DND-41 (cell line): ENCODE measurements at regions not wholly inside any gene's neighbourhood (a gene's known extent, or its start where the extent isn't known, plus 50 kb on each side); places are given as distances from the start of the nearest gene placed in this dataset.

Experiments used
- ATAC-seq: fragments of 200-7000 bp; cut with Tn5 transposase; 3 replicates; pipeline ENCODE4 v1.9.1; 2021; ENCODE audit warnings: low read depth; ENCODE audit not compliant: insufficient read depth
- DNase-seq: peaks from one replicate; pipeline ENCODE4 v3.0.0-alpha.2; 2020
- H2AFZ ChIP-seq: 2 replicates; pipeline ENCODE4 v1.6.0; 2012; ENCODE audit warnings: low read depth, low read length
- H3K27ac ChIP-seq: 2 replicates; pipeline ENCODE4 v1.5.1; 2012; ENCODE audit warnings: low read length, inconsistent platforms
- H3K27me3 ChIP-seq: fragments of 200-600 bp; sonication (generic); 2 replicates; pipeline ENCODE4 v1.6.0; 2012; ENCODE audit warnings: low read length, mild to moderate bottlenecking, inconsistent platforms; ENCODE audit not compliant: insufficient read depth, poor library complexity
- H3K36me3 ChIP-seq: 2 replicates; pipeline ENCODE4 v1.5.1; 2012; ENCODE audit warnings: low read length, inconsistent platforms; ENCODE audit not compliant: insufficient read depth
- H3K4me1 ChIP-seq: 2 replicates; pipeline ENCODE4 v1.5.1; 2012; ENCODE audit warnings: mild to moderate bottlenecking, low read length; ENCODE audit not compliant: insufficient read depth
- H3K4me2 ChIP-seq: 2 replicates; pipeline ENCODE4 v1.6.0; 2012; ENCODE audit warnings: mild to moderate bottlenecking, moderate library complexity, low read length, inconsistent platforms; ENCODE audit not compliant: insufficient read depth
- H3K4me3 ChIP-seq, 2 experiments: fragments of 200-600 bp in 1 of 2; shearing (Covaris generic) in 1 of 2; 2 replicates each; pipeline ENCODE4 v1.5.1; 2012 to 2016; ENCODE audit warnings: inconsistent platforms in 2 of 2, low read length in 2 of 2, mild to moderate bottlenecking in 2 of 2, low read depth in 1 of 2, moderate library complexity in 1 of 2
- H3K79me2 ChIP-seq: 2 replicates; pipeline ENCODE4 v1.6.0; 2012; ENCODE audit warnings: low read length, inconsistent platforms; ENCODE audit not compliant: insufficient read depth
- H3K9ac ChIP-seq: 2 replicates; pipeline ENCODE4 v1.6.0; 2012; ENCODE audit warnings: low read depth, mild to moderate bottlenecking, inconsistent platforms, low read length, moderate library complexity
- H3K9me3 ChIP-seq: 2 replicates; pipeline ENCODE4 v1.5.1; 2012; ENCODE audit warnings: low read length, moderate library complexity, mild to moderate bottlenecking, inconsistent platforms; ENCODE audit not compliant: insufficient read depth, severe bottlenecking
- H4K20me1 ChIP-seq: 2 replicates; pipeline ENCODE4 v1.6.0; 2012; ENCODE audit warnings: low read length; ENCODE audit not compliant: insufficient read depth
- EZH2 ChIP-seq: IDR thresholded peaks from 3 replicates; pipeline ENCODE4 v1.6.1; 2012; ENCODE audit warnings: borderline replicate concordance, low read depth, mild to moderate bottlenecking, moderate library complexity, low read length, inconsistent platforms; ENCODE audit not compliant: severe bottlenecking
- TF ChIP-seq, protein P1 (sequence below): IDR thresholded peaks from 2 replicates; pipeline ENCODE4 v1.5.1; 2012; ENCODE audit warnings: borderline replicate concordance, low read length, moderate library complexity, mild to moderate bottlenecking; ENCODE audit not compliant: poor library complexity, severe bottlenecking; ENCODE audit errors: extremely low read depth

DNA sequence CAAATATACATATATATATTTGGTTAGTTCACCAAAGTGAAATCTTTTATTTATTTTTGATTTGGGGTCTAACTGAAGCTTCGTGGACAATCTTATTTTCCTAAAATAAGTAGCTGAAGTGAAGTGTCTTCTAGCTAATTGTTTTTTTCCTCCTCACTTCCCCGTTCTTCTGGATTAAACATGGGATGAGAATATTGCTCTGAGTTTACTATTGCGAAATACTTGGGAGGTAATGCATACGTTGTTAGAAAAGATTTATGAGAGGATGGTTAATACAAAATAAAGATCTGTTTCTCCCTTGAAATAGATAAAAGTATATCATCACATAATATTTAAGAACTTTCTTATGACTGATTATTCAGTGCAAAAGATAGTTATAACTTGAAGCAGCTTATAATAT is 228.3 kb upstream of the TPK1 start:
- Histone ChIP-seq H3K9ac (no peak overlapping the region), H3K27ac (no peak overlapping the region), H3K79me2 (no peaks in the 10 kb centered on the region), H3K27me3 (no peaks in the 10 kb centered on the region), H3K4me3 (no peak overlapping the region), H3K4me1 (no peaks in the 10 kb centered on the region), H3K4me2 (no peak overlapping the region), H2AFZ (no peak overlapping the region), H3K36me3 (no peaks in the 10 kb centered on the region), H3K9me3 (no peaks in the 10 kb centered on the region), H4K20me1 (no peaks in the 10 kb centered on the region)
- no peak for DNase-seq
- no peak for ATAC-seq
- TF ChIP-seq, protein P1, sequence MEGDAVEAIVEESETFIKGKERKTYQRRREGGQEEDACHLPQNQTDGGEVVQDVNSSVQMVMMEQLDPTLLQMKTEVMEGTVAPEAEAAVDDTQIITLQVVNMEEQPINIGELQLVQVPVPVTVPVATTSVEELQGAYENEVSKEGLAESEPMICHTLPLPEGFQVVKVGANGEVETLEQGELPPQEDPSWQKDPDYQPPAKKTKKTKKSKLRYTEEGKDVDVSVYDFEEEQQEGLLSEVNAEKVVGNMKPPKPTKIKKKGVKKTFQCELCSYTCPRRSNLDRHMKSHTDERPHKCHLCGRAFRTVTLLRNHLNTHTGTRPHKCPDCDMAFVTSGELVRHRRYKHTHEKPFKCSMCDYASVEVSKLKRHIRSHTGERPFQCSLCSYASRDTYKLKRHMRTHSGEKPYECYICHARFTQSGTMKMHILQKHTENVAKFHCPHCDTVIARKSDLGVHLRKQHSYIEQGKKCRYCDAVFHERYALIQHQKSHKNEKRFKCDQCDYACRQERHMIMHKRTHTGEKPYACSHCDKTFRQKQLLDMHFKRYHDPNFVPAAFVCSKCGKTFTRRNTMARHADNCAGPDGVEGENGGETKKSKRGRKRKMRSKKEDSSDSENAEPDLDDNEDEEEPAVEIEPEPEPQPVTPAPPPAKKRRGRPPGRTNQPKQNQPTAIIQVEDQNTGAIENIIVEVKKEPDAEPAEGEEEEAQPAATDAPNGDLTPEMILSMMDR = no peak
- no peak for TF ChIP-seq EZH2

DNA sequence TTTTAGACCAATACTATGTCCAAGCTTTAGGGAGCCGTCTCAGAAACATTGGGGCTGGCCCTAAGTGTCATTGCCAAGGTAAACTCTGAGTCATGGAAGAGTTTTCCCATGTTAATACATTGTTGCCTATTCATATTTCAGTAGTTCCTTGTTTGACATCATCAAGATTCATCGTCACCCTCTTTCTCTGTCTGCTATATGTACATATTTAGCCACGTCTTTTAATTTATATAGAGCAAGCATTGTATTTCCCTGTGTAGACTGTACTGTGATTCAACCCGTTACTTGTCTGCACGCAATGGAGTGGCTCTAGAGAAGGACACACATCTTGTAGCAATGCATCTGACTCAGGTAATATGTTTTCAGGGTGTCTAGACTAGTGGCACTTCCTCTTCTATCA is 217.9 kb upstream of the TPK1 start:
- H3K9me3 ChIP-seq = peaks cover 2% of the 10 kb centered on the region
- ATAC-seq = no peak
- no peaks in the 10 kb centered on the region for H4K20me1 ChIP-seq
- no peaks in the 10 kb centered on the region for H3K79me2 ChIP-seq
- no peaks in the 10 kb centered on the region for H3K36me3 ChIP-seq
- H3K27me3 ChIP-seq = no peaks in the 10 kb centered on the region
- H3K4me1 ChIP-seq = no peaks in the 10 kb centered on the region
- H3K27ac ChIP-seq = no peak overlapping the region
- no peak overlapping the region for H3K4me2 ChIP-seq
- TF ChIP-seq, protein P1 = no peak
- no peak for TF ChIP-seq EZH2
- no peak for DNase-seq
- no peak overlapping the region for H3K4me3 ChIP-seq
- H3K9ac ChIP-seq = no peak overlapping the region
- no peak overlapping the region for H2AFZ ChIP-seq

DNA sequence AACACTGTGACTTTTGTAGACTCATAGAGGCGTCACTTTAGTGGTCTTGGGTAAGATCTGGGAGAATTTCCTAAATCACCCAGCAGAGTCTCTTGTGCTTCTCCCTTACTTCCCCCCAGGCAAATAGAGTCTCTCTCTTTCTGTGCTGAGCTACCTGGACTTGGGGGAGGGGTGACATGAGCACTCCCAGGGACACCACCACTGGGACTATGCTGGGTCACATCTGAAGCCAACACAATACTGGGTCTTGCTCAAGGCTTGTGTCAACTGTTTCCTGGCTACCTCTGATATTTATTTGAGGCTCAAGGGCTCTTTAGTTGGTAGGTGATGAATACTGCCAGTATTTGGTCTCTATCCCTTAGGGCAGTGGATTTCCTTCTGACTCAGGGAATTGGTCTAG is 214.6 kb upstream of the TPK1 start:
- Histone ChIP-seq H4K20me1 (no peaks in the 10 kb centered on the region), H2AFZ (no peak overlapping the region), H3K79me2 (no peaks in the 10 kb centered on the region), H3K27me3 (no peaks in the 10 kb centered on the region), H3K9ac (no peak overlapping the region), H3K9me3 (peaks cover 2% of the 10 kb centered on the region), H3K36me3 (no peaks in the 10 kb centered on the region), H3K4me2 (no peak overlapping the region), H3K27ac (no peak overlapping the region), H3K4me3 (no peak overlapping the region), H3K4me1 (no peaks in the 10 kb centered on the region)
- DNase-seq = no peak
- no peak for ATAC-seq
- no peak for TF ChIP-seq EZH2
- TF ChIP-seq, protein P1 = no peak

DNA sequence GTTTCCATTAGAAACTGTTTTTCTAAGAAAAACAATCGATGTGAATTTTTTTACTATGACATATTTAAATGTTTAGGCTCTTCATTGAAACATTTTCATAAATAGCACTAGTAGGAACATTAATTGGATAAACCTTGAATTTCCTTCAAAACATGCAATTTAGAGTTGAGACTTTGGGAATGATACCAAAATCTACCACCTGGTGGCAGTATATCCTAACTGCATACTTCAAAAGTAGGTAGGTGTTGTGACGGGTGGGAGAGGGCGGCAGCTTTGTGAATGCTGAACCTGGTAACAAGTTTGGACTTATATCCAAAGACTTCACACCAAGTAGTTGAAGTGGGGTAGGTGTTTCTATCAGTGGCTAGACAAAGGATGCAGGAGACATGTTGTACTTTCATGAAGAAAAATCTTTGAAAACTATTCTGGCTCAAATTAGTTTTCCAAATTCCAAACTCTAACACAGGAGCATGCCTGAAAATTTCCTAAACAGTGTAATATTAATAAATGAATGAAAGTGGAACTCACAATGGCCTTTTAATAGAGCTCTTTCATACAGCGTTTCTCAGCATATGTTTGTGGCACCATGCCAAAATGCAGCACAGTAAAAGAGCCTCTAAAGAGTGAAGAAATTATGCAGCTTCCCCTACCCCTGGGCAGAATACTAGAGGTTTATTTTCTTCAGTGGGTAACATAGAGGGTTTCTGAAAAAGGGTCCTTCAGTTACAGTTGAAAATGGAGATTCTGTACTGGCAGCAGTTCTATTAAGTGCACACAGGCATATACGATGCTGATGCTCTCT is 201.0 kb upstream of the TPK1 start:
- H3K36me3 ChIP-seq = no peaks in the 10 kb centered on the region
- ATAC-seq = peak; percentile 70; the same call in 2 of the 3 replicates
- no peak overlapping the region for H2AFZ ChIP-seq
- no peaks in the 10 kb centered on the region for H3K79me2 ChIP-seq
- no peak overlapping the region for H3K4me2 ChIP-seq
- H3K9ac ChIP-seq = no peak overlapping the region
- no peaks in the 10 kb centered on the region for H3K4me1 ChIP-seq
- peak; percentile 43 for DNase-seq
- H4K20me1 ChIP-seq = no peaks in the 10 kb centered on the region
- H3K27me3 ChIP-seq = no peaks in the 10 kb centered on the region
- no peak overlapping the region for H3K4me3 ChIP-seq
- H3K9me3 ChIP-seq = no peaks in the 10 kb centered on the region
- no peak for TF ChIP-seq EZH2
- TF ChIP-seq, protein P1 = peak; percentile 85
- H3K27ac ChIP-seq = no peak overlapping the region
